ENCODE measurements at regions not wholly inside any gene's neighbourhood (a gene's known extent, or its start where the extent isn't known, plus 50 kb on each side); places are given as distances from the start of the nearest gene placed in this dataset.

DNA sequence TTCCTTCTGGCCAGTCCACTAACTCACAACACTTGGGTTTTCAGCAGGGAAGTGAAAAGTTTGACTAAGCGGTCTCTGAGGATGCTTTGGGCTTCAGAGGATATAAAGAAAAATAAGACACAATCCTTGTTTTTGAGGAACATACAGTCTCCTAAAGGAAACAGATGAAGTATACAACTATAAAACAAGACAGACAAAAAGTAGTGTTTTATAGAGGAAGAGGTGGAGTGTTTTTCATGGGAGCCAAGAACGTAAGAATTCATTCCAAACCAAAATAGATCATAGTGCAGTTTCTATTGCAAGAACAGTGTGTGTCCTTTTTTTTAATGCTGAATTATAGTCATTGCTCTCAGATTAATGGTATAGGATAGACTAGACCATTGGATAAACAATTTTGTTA is 586.9 kb upstream of the BRINP1 start:
- no peak for TF ChIP-seq GATA3 (IDR thresholded peaks at IDR 0.05; ENCODE audit: low read depth, low read length)
- TF ChIP-seq GATA2 (IDR thresholded peaks at IDR 0.05; ENCODE audit: low read depth, low read length): no peak

- TF ChIP-seq GATA3 (IDR thresholded peaks at IDR 0.05; ENCODE audit: low read depth, low read length) (no peak), GATA2 (IDR thresholded peaks at IDR 0.05; ENCODE audit: low read depth, low read length) (no peak)
These were observed 586.0 kb upstream of the BRINP1 start for GRCh38 chr9:119955276-119955675.

GRCh38 chr9:119951591-119951990 is 582.4 kb upstream of the BRINP1 start:
- no peak for TF ChIP-seq GATA2 (IDR thresholded peaks at IDR 0.05; ENCODE audit: low read depth, low read length)
- TF ChIP-seq GATA3 (IDR thresholded peaks at IDR 0.05; ENCODE audit: low read depth, low read length): no peak

- TF ChIP-seq GATA3 (IDR thresholded peaks at IDR 0.05; ENCODE audit: low read depth, low read length) (no peak), GATA2 (IDR thresholded peaks at IDR 0.05; ENCODE audit: low read depth, low read length) (no peak)
These were observed 581.9 kb upstream of the BRINP1 start for GRCh38 chr9:119951090-119951489.

GRCh38 chr9:119945686-119946085 is 576.5 kb upstream of the BRINP1 start:
- no peak for TF ChIP-seq GATA2 (IDR thresholded peaks at IDR 0.05; ENCODE audit: low read depth, low read length)
- TF ChIP-seq GATA3 (IDR thresholded peaks at IDR 0.05; ENCODE audit: low read depth, low read length): no peak

- TF ChIP-seq GATA2 (IDR thresholded peaks at IDR 0.05; ENCODE audit: low read depth, low read length): no peak
- TF ChIP-seq GATA3 (IDR thresholded peaks at IDR 0.05; ENCODE audit: low read depth, low read length): no peak
These were observed 571.9 kb upstream of the BRINP1 start for GRCh38 chr9:119941091-119941490.

- TF ChIP-seq GATA3 (IDR thresholded peaks at IDR 0.05; ENCODE audit: low read depth, low read length) (no peak), GATA2 (IDR thresholded peaks at IDR 0.05; ENCODE audit: low read depth, low read length) (no peak)
These were observed 569.6 kb upstream of the BRINP1 start for GRCh38 chr9:119938871-119939270.

- TF ChIP-seq GATA3 (IDR thresholded peaks at IDR 0.05; ENCODE audit: low read depth, low read length) (no peak), GATA2 (IDR thresholded peaks at IDR 0.05; ENCODE audit: low read depth, low read length) (no peak)
These were observed 565.3 kb upstream of the BRINP1 start for GRCh38 chr9:119934497-119934896.

DNA sequence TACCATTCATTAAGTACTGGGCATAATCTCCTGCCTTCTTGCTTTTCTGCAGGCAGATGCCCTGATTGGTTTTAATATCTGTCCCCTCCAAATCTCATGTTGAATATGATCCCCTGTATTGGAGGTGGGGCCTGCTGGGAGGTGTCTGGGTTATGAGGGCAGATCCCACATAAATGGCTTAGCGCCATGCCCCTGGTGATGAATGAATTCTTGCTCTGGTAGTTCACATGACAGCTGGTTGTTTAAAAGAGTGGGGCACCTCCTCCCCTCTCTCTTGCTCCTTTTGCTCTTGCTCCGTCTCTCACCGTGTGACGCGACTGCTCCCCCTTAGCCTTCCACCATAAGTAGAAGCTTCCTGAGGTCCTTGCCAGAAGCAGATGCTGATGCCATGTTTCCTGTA is 564.0 kb upstream of the BRINP1 start:
- TF ChIP-seq GATA2 (IDR thresholded peaks at IDR 0.05; ENCODE audit: low read depth, low read length) (no peak), GATA3 (IDR thresholded peaks at IDR 0.05; ENCODE audit: low read depth, low read length) (no peak)

DNA sequence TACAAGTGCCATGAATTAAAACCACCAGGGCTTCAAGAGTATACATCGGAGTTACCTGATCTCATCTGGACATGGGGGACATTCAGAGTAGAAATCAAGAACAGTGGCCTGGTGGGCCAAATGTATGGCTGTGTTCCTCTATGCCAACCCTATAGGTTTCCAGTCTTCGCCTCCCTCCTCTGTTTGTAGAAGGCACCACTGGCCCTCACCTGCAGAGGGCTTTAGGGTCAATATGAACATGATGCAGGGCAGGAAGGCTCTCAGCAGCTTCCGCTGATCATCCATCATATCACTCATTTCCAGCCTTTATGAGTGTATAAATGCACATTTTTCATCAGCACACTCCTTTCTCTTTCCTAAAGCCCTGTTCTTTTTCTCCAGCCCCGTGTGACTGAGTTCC is 555.5 kb upstream of the BRINP1 start:
- TF ChIP-seq GATA3 (IDR thresholded peaks at IDR 0.05; ENCODE audit: low read depth, low read length): no peak
- no peak for TF ChIP-seq GATA2 (IDR thresholded peaks at IDR 0.05; ENCODE audit: low read depth, low read length)

- TF ChIP-seq GATA2 (IDR thresholded peaks at IDR 0.05; ENCODE audit: low read depth, low read length): no peak
- no peak for TF ChIP-seq GATA3 (IDR thresholded peaks at IDR 0.05; ENCODE audit: low read depth, low read length)
These were observed 547.9 kb upstream of the BRINP1 start for GRCh38 chr9:119917175-119917574.

GRCh38 chr9:119907056-119907455 is 537.8 kb upstream of the BRINP1 start:
- TF ChIP-seq GATA3 (IDR thresholded peaks at IDR 0.05; ENCODE audit: low read depth, low read length) (no peak), GATA2 (IDR thresholded peaks at IDR 0.05; ENCODE audit: low read depth, low read length) (no peak)

DNA sequence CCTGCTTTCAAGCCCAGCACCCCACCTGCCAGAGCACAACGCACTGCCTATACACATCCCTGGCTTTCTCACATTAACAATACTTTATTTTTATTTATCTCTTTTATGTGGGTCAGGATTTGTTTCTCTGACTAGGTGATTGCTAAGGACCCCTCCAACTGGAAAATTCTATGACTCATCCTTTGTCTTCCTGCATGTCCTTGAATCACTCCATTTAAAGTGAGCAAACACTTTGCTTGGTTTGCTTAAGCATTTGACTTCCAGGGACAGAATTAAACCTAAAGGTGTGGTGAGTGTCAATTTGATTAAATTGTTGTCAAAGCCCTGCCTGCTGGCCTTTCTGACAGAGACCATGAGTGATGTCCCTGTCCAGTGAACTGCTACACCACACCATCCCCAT is 536.5 kb upstream of the BRINP1 start:
- no peak for TF ChIP-seq GATA3 (IDR thresholded peaks at IDR 0.05; ENCODE audit: low read depth, low read length)
- TF ChIP-seq GATA2 (IDR thresholded peaks at IDR 0.05; ENCODE audit: low read depth, low read length): no peak

- TF ChIP-seq GATA3 (IDR thresholded peaks at IDR 0.05; ENCODE audit: low read depth, low read length) (no peak), GATA2 (IDR thresholded peaks at IDR 0.05; ENCODE audit: low read depth, low read length) (no peak)
These were observed 534.6 kb upstream of the BRINP1 start for GRCh38 chr9:119903851-119904250.

- no peak for TF ChIP-seq GATA3 (IDR thresholded peaks at IDR 0.05; ENCODE audit: low read depth, low read length)
- no peak for TF ChIP-seq GATA2 (IDR thresholded peaks at IDR 0.05; ENCODE audit: low read depth, low read length)
These were observed 533.4 kb upstream of the BRINP1 start for GRCh38 chr9:119902611-119903010.

- TF ChIP-seq GATA3 (IDR thresholded peaks at IDR 0.05; ENCODE audit: low read depth, low read length) (no peak), GATA2 (IDR thresholded peaks at IDR 0.05; ENCODE audit: low read depth, low read length) (no peak)
These were observed 529.1 kb upstream of the BRINP1 start for GRCh38 chr9:119898316-119898715.

Measured in SH-SY5Y (cell line).